ENCODE measurements at regions not wholly inside any gene's neighbourhood (a gene's known extent, or its start where the extent isn't known, plus 50 kb on each side); places are given as distances from the start of the nearest gene placed in this dataset.

GRCh38 chr9:134272302-134273023 lies 53.8 kb upstream of the RXRA start:
- Histone ChIP-seq H3K4me1 (peaks cover 11% of the 10 kb centered on the region), H3K9me3 (no peaks in the 10 kb centered on the region), H3K27me3 (no peaks in the 10 kb centered on the region), H3K36me3 (ENCODE audit: low read depth, missing control alignments) (no peaks in the 10 kb centered on the region), H3K27ac (no peak overlapping the region), H3K4me3 (no peak overlapping the region)
- intact Hi-C loops (cut with DNase I; ENCODE audit: low total_unique reads), result no loop called here
- TF ChIP-seq POLR2A (IDR thresholded peaks at IDR 0.05) (no peak), CTCF (IDR thresholded peaks at IDR 0.05) (no peak)
- WGBS, 2 donors, result 71 to 82% methylated on average over 11 to 21 of the region's 21 CpGs
- DNase-seq, result no peak

- no peaks in the 10 kb centered on the region for H3K36me3 ChIP-seq (ENCODE audit: low read depth, missing control alignments)
- 93 to 95% methylated on average over 5 of the region's 5 CpGs for WGBS, 2 donors
- no peaks in the 10 kb centered on the region for H3K9me3 ChIP-seq
- H3K27me3 ChIP-seq, result no peaks in the 10 kb centered on the region
- no peak for DNase-seq
- H3K4me3 ChIP-seq, result no peak overlapping the region
- H3K4me1 ChIP-seq, result peaks cover 5% of the 10 kb centered on the region
- no peak overlapping the region for H3K27ac ChIP-seq
- TF ChIP-seq POLR2A (IDR thresholded peaks at IDR 0.05), result no peak
- TF ChIP-seq CTCF (IDR thresholded peaks at IDR 0.05), result no peak
- intact Hi-C loops (cut with DNase I; ENCODE audit: low total_unique reads), result no loop called here
These were observed 52.6 kb upstream of the RXRA start for GRCh38 chr9:134273647-134274046.

DNA sequence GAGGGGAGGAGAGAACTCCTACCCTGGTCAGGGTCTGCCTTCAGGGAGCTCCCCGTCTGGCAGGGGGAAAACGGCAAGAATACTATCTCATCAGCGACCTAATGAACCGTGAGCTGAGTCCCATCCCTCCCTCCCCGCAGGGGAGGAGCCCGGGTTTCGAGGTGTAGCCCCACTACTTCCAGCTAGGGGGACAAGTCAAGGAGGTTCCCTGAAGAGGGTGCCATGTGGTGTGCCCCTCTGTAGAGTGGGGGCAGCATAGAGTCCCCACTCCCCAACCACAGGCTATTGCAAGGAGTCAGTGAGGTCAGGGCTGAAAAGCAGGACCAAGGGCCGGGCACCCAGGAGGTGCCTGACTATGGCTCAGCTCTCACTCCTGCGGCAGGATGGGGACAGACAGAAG lies 50.9 kb upstream of the RXRA start:
- H3K4me3 ChIP-seq, result no peak overlapping the region
- no peak for TF ChIP-seq POLR2A (IDR thresholded peaks at IDR 0.05)
- H3K4me1 ChIP-seq, result peaks cover 5% of the 10 kb centered on the region
- DNase-seq, result no peak
- no peaks in the 10 kb centered on the region for H3K9me3 ChIP-seq
- WGBS, 2 donors, result 73 to 79% methylated on average over 3 to 9 of the region's 9 CpGs
- H3K36me3 ChIP-seq (ENCODE audit: low read depth, missing control alignments), result no peaks in the 10 kb centered on the region
- H3K27ac ChIP-seq, result no peak overlapping the region
- H3K27me3 ChIP-seq, result no peaks in the 10 kb centered on the region
- intact Hi-C loops (cut with DNase I; ENCODE audit: low total_unique reads), result no loop called here

DNA sequence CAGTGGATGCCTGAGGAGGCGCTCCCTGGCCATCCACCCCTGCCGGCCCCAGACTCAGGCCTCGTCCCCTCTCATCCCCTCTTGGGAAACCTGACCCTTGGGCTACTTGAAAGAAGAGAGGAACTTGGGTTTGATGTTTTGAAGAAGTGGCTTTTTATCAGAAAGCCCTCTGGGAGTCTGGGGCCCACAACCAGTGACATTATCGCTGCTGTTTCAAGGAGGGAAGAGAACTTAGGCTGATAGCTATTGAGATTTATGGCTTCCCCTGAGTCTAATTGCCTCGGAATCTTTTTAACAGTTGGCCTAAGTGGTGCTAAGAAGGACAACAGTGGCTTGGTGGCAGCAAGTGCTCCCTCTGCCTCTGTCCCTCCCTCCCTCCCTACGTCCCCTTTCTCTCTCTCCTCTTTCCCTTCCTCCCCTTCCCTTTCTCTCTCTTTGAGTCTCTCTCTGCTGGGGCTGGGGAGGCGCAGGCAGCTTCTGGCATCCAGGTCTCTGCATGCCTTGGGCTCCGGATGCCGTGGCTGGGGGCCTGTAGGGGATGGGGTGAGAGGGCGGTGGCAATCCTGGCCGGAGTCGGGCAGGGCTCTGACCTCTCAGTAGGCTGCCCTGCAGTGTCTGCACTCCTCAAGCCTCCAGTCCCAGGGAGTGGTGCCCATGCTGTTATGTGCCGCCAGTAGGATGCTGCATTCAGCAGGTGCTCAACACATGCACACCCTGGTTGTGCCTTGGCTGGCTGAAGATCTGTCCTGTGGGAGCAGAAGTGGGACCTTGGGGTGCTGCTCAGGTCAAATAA lies 49.6 kb upstream of the RXRA start:
- DNase-seq, result no peak
- Histone ChIP-seq H3K27me3 (no peaks in the 10 kb centered on the region), H3K36me3 (ENCODE audit: low read depth, missing control alignments) (no peaks in the 10 kb centered on the region), H3K4me1 (peaks cover 2% of the 10 kb centered on the region), H3K4me3 (no peak overlapping the region), H3K9me3 (no peaks in the 10 kb centered on the region), H3K27ac (no peak overlapping the region)
- TF ChIP-seq POLR2A (IDR thresholded peaks at IDR 0.05) (no peak), CTCF (IDR thresholded peaks at IDR 0.05) (no peak)
- 63 to 67% methylated on average over 13 of the region's 13 CpGs for WGBS, 2 donors
- intact Hi-C loops (cut with DNase I; ENCODE audit: low total_unique reads), result no loop called here

All from testis (tissue), 2 donors.